ENCODE measurements at regions not wholly inside any gene's neighbourhood (a gene's known extent, or its start where the extent isn't known, plus 50 kb on each side); places are given as distances from the start of the nearest gene placed in this dataset.
"Not testable (repeated sequence)": the region's sequence is repeated elsewhere in the genome, so short reads cannot be mapped to it uniquely, and the experiment has no call there.

GRCh38 chr2:145910416-145910815 lies 1390.5 kb upstream of the ZEB2 start:
- no peak for DNase-seq

DNA sequence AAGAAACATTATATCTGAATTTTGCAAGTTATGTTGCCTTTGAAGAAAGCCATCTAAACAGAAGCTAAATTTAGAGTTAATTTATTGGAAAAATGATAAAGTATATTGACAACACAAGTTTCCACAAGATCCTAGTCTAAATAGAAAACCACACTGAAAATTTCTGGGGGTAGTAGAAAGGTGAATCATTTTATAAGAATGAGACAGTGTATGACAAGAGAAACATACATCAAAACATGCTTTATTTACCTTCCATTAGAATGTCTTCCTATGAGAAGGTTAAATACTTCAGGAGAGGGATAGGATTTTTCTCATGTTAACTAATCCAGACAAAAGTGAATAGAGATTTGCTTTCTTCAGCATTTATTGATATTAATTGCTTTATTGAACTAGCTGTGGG lies 1389.8 kb upstream of the ZEB2 start:
- DNase-seq: no peak

GRCh38 chr2:145909175-145909755 lies 1389.3 kb upstream of the ZEB2 start:
- no peak for DNase-seq

DNA sequence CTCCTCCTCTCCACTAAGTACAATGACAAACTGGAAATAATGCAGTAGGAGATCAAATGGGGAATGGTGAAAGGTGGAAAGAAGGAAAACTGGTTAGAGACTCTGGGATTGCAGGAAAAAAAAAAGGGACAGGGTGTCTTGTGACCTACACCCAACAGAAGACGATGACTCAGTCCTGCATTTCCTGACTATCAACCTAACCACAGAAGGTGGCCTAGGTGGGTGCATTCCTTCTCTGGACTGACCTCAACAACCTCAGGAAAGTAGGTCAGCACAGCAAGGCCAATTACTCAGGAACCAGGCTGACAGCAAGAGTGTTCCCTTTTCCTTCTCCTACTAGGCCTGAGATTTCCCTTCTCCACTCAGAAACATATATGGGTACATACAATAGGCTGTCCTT lies 1386.4 kb upstream of the ZEB2 start:
- DNase-seq: no peak

- DNase-seq: no peak
Observed at GRCh38 chr2:145905371-145905770, 1385.5 kb upstream of the ZEB2 start.

DNA sequence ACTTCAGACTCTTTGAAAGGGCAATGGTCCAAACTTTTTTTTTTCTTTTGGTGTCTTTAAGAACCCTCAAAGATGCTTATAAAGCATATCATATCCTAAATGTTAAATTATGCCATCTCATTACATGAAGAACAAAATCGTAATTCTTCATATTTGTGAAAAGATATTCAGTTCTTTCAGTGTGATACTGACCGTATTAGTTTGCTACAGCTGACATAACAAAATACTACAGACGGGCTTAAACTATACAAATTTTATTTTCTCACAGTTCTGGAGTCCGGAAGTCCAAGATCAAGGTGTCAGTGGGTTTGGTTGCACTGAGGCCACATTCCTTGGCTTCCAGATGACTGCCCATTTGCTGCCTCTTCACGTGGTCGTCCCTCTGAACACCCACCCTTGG lies 1377.2 kb upstream of the ZEB2 start:
- no peak for DNase-seq

- DNase-seq: no peak
Observed at GRCh38 chr2:145887915-145888314, 1368.0 kb upstream of the ZEB2 start.

DNA sequence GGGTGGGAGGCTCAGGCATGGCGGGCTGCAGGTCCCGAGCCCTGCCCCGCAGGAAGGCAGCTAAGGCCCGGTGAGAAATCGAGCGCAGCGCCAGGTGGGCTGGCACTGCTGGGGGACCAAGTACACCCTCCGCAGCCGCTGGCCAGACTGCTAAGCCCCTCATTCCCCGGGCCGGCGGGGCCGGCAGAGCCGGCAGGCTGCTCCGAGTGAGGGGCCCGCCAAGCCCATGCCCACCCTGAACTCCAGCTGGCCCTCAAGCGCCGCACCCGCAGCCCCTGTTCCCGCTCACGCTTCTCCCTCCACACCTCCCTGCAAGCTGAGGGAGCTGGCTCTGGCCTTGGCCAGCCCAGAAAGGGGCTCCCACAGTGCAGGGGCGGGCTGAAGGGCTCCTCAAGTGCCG lies 1361.1 kb upstream of the ZEB2 start:
- not testable (repeated sequence) for DNase-seq

DNA sequence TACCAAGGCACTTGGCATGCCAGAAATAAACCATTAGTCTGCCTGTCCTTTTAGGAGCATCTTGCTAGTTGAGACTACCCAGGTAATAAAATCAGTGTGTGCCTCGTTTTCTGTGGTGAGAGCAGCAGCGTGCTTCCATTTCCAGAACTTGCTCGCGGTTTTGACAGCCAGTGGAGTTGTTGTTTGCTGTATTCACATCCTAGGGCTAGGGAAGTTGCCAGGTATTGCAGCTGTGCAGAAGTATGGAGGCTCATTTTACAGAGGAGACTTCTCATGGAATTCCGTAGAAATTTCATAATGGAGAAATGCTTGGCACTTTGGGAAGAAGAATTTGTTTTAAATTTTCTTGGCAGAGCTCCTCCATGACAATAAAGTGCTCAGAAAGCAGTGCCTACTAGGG lies 1355.1 kb upstream of the ZEB2 start:
- DNase-seq: no peak

DNA sequence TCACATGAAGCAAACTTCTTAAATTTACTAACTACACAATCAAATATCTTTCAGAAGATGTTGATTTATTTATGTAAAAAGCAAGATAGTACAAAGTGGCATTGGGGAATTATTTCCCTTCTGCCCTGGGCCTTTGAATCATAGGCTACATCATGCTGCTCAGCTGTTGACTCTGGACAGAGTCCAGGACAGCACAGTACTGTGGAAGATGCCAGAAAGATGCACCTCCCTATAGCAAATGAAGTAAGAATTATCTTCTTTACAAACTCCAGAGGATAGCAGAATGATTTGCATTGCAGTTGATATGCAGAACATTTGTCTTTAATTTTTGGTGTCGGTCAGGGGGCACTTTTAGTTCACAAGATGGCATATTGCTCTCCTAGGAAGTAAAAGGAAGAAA lies 1354.5 kb upstream of the ZEB2 start:
- DNase-seq: no peak

GRCh38 chr2:145864501-145864900 lies 1344.6 kb upstream of the ZEB2 start:
- DNase-seq: no peak

- no peak for DNase-seq
Observed at GRCh38 chr2:145861940-145862339, 1342.0 kb upstream of the ZEB2 start.

- no peak for DNase-seq
Observed at GRCh38 chr2:145860083-145860482, 1340.2 kb upstream of the ZEB2 start.

DNA sequence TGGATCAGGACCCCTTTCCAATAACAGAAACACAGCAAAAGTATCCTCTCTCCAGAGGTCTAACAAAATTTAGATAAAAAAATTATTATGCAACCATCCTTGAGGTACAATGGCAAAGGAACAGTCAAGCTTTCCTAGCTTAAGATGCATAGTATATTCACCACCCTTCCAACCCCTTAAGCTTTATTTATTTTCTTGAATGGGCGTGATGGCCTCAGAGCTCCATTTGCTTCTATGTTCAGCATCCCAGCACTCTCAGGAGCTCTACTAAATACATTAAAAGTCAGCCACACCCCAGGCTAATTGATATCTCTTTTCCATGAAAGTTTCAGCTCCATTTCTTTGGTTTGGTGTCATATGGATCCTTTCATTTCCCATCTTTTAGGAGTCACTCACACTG lies 1335.2 kb upstream of the ZEB2 start:
- no peak for DNase-seq

- no peak for DNase-seq
Observed at GRCh38 chr2:145854039-145854755, 1334.3 kb upstream of the ZEB2 start.

GRCh38 chr2:145851730-145852129 lies 1331.8 kb upstream of the ZEB2 start:
- no peak for DNase-seq

DNA sequence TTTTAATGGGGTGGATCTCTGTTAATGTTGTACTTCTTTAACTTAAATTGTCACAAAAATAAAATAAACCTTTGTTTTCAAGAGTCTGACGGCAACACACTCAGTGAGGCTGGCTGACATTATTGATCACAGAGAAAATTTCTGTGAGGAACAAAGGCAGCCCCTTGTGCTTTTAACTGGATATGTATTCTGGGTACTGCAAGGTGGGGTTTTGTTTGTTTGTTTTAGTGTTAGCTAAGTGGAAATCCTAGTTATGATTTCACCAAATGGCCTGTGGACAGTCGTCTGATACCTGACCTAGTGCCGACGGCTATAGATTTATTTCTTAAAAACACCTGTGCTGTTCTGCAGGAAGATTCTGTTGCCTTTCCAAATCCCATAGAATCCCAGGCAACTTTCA lies 1329.5 kb upstream of the ZEB2 start:
- no peak for DNase-seq

DNA sequence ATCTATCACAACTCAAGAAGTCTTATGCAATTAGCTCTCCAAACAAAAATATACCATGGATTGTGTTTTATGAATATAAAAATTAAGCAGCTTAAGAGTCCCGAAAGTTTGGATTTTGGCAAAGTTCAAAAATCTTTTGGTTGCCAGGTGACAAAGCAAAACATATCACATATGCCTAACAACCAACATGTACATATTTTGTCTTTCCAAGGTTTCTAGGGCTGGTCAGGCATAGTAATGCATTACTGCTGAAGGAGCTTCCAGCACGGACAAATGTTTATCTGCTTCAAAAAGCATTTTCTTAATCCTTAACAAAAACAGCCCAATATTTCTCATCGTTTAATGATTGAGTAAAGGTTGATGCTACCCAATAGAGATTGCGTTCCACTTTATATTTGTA lies 1327.1 kb upstream of the ZEB2 start:
- no peak for DNase-seq

DNA sequence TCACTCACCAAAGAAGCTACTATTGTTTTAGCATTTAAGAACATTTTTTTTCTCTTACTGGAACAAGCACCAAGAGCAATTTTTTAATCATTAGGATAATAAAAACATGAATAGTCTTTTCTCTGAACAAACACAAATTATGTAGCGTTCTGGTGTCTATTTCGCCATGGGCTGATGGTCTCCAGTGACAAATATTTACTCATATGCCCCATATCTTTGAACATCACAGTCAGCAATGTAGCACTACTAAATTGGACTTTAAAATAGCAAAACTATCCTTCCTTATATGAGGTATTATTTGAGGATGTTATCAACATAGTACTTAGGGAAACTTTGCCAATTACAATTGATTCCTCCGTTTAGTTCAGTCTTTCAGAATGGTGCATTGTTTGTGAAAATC lies 1326.0 kb upstream of the ZEB2 start:
- DNase-seq: no peak

DNA sequence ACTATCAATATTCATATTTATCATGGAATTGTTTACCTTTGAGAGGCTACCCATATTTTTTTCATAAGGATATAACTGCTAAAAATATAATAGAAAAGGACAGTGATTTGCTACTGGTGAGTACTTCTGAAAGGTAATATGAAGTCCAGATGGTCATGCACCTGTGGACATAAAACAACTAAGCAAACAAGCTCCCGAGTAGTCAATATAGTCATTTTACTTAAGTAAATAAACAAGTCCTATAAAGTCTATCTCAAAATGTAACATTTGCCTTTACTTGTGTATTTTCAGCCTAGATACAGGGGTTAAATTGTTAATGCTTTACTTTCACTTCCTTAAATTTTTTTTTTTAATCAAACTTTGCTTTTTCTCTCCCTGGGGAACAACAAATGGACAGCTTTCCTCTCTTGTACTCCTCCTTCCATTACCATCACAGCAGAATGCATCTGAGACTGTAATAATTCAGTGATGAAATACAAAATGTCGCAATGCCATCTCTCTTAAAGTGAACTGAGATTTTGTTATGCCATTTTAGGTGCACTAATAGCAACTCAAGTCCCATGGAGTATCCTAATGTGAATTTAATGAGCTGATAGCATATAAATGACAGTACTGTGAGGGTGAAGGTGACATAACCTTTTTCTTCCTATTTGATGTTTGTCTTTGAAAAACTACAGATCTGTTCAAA lies 1325.4 kb upstream of the ZEB2 start:
- DNase-seq: no peak

DNA sequence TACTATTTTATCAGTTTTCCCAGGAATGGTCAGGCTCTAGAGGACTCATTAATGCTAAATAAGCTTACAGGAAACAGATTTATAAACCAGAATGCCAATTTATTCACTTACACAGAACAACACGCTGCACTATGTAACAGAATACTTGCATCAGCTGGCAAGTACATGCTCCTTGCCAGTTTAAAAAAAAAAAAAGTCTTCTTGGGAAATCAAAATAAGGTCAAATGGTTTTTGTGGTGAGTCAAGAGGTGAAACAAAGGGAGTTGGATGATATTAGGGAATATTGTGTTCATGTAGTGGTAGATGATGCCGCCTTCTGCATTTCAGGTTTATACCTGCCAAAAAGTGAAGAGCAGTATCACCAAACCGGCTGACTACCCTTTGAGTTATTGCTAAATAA lies 1322.1 kb upstream of the ZEB2 start:
- no peak for DNase-seq

- DNase-seq: no peak
Observed at GRCh38 chr2:145836986-145837385, 1317.1 kb upstream of the ZEB2 start.

DNA sequence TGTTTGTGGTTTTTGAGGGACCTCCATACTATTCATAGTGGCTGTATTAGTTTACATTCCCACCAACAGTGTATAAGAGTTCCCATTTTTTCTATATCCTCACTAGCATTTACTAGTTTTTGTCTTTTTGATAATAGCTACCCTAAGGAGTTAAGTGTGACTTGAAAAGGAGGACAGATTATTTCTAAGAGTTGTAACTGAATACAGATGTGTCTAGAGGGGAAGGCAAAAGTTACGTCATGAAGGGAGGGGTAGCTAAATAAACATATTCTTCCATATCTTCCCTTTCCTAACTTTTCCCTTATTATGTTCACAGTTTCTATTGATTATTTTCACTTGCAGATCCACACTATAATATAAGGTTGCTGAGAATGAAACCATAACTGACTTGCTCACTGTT lies 1315.7 kb upstream of the ZEB2 start:
- no peak for DNase-seq

DNA sequence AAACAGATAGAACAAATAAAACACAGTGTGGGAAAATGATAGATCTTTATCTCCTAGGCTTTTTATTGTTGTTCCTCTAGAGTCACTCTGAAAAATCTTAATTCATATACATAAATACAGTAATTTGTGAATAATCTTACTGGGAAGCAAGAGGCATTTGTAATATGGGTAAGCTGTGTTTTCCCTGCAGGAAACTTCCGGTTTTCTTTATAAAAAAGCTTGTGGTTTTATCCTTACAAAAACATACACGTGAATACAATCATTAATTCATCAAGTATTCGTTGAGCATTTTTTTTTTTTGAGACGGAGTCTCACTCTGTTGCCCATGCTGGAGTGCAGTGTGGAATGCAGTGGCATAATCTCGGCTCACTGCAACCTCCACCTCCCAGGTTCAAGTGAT lies 1312.8 kb upstream of the ZEB2 start:
- DNase-seq: no peak

- no peak for DNase-seq
Observed at GRCh38 chr2:145829931-145830330, 1310.0 kb upstream of the ZEB2 start.

Data from activated gamma-delta T cell treated with Interleukin-2 at 50 U/mL for 16 hours (primary cell).